Ishikawa (cell line): ENCODE measurements at regions not wholly inside any gene's neighbourhood (a gene's known extent, or its start where the extent isn't known, plus 50 kb on each side); places are given as distances from the start of the nearest gene placed in this dataset.

Source experiments
- CEBPB ChIP-seq: IDR thresholded peaks from 2 replicates; pipeline ENCODE4 v1.6.1; 2012
- EP300 ChIP-seq: IDR thresholded peaks from 2 replicates; pipeline ENCODE4 v1.6.1; 2012; ENCODE audit warnings: borderline replicate concordance
- RAD21 ChIP-seq: IDR thresholded peaks from 2 replicates; pipeline ENCODE4 v1.6.1; 2012; ENCODE audit warnings: low read depth
- TF ChIP-seq, protein P1 (sequence below): IDR thresholded peaks from 2 replicates; pipeline ENCODE4 v1.6.1; 2012
- TF ChIP-seq, protein P2 (sequence below): IDR thresholded peaks from 2 replicates; pipeline ENCODE4 v1.6.1; 2012; ENCODE audit warnings: low read depth, mild to moderate bottlenecking

DNA sequence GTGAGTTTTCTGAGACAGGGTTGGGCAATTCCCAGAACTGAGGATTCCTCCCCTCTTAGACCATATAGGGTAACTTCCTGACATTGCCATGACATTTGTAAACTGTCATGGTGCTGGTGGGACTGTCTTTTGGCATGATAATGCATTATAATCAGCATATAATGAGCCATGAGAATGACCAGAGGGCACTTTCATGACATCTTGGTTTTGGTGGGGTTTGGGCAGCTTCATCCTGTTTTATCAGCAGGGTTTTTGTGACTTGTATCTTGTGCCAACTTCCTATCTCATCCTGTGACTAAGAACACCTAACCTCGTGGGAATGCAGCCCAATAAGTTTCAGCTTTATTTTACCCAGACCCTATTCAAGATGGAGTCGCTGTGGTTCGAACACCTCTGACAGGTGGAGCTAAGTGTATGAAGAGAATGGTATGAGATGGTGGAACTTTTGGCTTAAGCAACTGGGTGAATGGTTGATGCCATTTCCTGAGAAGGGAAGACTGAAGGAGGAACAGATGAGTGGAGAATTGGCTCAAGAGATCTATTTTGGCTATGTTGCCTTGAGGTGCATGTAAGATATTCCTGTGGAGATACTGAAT is 217.3 kb downstream of the RAB11FIP4 start:
- TF ChIP-seq EP300, result no peak
- TF ChIP-seq, protein P1, sequence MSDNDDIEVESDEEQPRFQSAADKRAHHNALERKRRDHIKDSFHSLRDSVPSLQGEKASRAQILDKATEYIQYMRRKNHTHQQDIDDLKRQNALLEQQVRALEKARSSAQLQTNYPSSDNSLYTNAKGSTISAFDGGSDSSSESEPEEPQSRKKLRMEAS, result no peak
- TF ChIP-seq CEBPB, result no peak
- TF ChIP-seq RAD21, result no peak
- TF ChIP-seq, protein P2, sequence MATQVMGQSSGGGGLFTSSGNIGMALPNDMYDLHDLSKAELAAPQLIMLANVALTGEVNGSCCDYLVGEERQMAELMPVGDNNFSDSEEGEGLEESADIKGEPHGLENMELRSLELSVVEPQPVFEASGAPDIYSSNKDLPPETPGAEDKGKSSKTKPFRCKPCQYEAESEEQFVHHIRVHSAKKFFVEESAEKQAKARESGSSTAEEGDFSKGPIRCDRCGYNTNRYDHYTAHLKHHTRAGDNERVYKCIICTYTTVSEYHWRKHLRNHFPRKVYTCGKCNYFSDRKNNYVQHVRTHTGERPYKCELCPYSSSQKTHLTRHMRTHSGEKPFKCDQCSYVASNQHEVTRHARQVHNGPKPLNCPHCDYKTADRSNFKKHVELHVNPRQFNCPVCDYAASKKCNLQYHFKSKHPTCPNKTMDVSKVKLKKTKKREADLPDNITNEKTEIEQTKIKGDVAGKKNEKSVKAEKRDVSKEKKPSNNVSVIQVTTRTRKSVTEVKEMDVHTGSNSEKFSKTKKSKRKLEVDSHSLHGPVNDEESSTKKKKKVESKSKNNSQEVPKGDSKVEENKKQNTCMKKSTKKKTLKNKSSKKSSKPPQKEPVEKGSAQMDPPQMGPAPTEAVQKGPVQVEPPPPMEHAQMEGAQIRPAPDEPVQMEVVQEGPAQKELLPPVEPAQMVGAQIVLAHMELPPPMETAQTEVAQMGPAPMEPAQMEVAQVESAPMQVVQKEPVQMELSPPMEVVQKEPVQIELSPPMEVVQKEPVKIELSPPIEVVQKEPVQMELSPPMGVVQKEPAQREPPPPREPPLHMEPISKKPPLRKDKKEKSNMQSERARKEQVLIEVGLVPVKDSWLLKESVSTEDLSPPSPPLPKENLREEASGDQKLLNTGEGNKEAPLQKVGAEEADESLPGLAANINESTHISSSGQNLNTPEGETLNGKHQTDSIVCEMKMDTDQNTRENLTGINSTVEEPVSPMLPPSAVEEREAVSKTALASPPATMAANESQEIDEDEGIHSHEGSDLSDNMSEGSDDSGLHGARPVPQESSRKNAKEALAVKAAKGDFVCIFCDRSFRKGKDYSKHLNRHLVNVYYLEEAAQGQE, result no peak
